Activated CD8-positive, alpha-beta memory T cell treated with anti-CD3 and anti-CD28 coated beads for 48 hours (primary cell): ENCODE measurements at regions not wholly inside any gene's neighbourhood (a gene's known extent, or its start where the extent isn't known, plus 50 kb on each side); places are given as distances from the start of the nearest gene placed in this dataset.
"Not testable (repeated sequence)": the region's sequence is repeated elsewhere in the genome, so short reads cannot be mapped to it uniquely, and the experiment has no call there.

Source experiments
- DNase-seq, 3 experiments: peaks; one replicate each; pipeline ENCODE4 v3.0.0-alpha.2; 2020; ENCODE audit warnings: low read depth in 2 of 3, low spot score in 2 of 3

DNA sequence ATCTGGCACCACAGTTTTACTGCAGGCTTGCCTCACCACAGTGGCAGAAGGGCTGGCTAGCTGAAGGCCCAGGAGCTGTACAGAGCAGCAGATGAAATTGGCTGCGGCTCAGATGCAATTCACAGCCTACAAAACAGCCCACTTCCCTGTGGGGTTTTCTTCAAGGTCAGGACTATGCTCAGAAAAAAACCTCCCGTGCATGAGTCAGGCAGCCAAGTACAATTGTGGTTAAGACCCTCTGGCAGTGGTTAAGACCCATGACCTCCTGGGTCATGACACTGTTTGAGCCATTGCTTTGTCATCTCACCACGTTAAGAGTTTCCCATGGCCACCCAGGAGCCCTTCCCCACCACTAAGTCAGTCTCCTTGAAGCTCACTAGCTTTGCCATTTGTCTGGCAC is 276.3 kb downstream of the HNRNPD start:
- no peak for DNase-seq

DNA sequence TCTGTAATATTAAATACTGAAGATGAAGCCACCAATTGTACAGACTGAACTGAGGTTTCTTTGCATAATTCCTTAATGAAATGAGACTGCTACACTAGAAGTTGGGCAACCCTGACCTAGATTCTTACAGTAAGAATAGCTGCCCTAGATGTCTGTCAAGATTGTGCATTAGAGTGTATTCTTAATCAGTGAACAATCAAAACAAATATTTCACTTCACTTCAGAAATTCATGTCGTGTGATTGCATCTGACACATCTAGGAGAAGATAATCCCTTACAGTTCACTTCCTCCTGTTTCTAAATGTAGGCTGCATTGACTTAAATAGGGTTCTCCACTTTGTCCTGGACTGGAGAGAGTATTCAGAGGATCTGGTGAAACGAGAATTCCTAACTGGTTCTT is 283.1 kb downstream of the HNRNPD start:
- no peak for DNase-seq

DNA sequence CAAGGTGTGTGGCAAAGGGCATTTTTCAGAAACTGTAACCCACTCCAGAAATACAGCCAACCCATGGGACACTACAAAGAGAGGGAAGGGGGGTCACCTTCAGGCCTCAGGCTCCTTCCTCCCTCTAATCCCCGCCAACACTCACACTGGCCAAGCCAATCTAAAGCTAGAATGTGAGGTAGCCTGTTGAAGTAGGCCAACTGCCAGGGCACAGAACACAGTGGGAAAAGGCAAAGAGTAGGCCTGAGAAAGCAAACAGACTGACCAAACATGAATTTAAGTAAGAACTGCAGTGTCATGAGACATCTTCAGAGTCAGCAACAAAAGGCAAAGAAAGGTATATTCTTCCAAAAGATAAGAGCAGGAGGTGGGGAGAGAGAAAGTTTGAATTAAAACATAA is 289.0 kb downstream of the HNRNPD start:
- DNase-seq: no peak

DNA sequence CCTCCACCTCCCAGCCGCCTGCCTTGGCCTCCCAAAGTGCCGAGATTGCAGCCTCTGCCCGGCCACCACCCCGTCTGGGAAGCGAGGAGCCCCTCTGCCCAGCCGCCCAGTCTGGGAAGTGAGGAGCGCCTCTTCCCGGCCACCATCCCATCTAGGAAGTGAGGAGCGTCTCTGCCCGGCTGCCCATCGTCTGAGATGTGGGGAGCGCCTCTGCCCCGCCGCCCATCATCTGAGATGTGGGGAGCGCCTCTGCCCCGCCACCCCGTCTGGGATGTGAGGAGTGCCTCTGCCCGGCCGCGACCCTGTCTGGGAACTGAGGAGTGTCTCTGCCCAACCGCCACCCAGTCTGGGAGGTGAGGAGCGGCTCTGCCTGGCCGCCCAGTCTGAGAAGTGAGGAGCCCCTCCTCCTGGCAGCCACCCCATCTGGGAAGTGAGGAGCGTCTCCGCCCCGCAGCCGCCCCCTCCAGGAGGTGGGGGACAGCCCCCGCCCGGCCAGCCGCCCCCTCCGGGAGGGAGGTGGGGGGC is 296.3 kb downstream of the HNRNPD start:
- DNase-seq: not testable (repeated sequence)

DNA sequence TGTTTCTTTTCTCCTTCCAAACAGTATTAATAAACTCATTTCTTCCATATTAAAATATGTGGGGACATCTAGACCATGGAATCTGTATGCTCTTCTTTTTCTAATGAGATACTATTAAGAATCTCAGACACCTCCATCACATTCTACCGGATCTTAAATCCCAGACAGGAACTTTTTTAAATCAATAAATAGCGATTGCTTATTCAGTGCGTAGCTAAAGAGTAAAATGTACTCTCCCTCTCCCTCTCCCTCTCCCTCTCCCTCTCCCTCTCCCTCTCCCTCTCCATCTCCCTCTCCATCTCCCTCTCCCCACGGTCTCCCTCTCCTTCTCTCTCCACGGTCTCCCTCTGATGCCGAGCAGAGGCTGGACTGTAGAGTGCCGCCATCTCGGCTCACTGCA is 297.0 kb downstream of the HNRNPD start:
- DNase-seq: no peak

DNA sequence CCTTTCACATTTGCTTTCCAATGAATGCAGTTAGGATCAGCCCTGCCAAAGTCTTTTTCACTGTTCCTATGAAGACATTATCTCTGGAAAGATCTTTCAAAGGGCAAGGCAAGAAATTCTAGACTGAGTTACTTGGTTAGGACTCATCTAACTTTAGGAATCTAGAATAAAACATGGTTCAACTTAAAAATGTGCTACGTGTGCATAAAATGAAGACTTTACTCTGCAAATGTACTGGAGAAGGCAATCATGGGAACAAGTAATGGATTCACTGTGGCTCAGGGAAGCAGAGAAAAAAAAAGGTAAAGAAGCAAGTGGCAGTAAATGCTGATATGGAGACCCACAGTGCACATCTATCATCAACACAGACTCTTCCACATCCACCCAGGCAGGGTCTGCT is 297.4 kb downstream of the HNRNPD start:
- DNase-seq: no peak

DNA sequence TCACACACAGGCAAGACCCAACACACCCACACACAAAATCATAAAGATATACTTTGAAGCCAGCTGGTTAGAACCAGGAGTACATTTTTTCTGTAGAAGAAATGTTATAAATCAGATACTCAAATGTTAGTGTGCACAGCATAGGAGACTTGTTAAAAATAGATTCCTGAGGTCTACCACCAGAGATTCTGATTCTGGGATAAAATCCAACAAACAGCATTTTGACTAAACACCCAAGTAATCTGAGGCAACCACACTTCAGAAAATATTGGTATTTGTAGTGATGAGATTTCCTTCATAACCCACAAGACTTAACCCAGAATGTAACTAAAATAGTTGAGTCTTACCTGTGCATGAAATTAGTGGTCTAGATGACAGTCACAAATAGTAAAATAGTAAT is 301.8 kb downstream of the HNRNPD start:
- DNase-seq: no peak

DNA sequence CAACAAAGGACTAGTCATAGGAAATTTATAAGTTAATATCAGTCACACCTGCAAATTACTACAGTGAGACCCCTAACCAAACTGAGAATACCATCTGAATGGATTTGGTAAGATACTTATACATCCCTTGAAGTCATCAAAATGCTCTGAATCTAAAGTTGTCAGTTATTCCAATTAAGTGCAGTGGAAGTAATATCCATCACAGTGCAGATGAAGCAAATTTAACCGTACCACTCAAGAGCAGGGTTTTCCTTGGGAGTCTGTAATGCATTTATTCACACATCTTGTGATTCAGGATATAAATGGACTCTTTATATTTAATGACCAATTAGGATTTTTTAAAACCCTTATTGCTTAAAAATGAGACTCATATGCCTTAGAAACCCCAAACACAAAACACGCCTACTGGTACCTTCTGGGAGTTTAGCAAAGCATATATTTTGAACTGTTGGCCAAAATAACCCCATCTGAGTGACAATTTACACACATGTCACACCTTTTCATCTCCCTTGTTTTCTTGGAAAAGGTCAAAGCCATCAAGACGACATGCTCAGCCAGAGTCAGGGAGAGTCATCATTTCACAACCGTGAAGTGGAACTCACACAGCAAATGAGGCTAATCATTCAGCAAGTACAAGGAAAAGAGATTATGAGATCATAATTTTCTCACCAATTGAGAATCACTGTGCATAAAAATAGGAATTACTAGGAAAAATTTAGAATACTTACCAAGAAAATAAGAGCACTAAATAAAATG is 303.7 kb downstream of the HNRNPD start:
- DNase-seq: no peak

DNA sequence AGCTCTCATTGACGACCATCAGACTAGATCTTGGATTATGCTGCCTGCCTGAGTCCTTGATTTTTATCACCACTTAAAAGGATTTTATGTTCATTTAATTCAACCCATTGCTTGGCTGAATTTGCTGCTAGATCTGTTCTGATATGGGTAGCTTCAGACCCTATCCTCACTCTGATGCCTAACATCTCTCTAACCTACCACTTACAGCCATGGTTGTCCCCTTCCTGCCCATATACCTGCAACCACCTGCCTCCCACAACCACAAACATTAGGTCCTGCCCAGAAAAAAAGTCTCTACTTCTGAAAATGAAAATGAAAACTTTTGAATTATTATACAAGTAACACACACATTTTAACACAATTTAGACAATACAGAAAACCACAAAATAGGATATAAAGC is 310.8 kb downstream of the HNRNPD start:
- no peak for DNase-seq

DNA sequence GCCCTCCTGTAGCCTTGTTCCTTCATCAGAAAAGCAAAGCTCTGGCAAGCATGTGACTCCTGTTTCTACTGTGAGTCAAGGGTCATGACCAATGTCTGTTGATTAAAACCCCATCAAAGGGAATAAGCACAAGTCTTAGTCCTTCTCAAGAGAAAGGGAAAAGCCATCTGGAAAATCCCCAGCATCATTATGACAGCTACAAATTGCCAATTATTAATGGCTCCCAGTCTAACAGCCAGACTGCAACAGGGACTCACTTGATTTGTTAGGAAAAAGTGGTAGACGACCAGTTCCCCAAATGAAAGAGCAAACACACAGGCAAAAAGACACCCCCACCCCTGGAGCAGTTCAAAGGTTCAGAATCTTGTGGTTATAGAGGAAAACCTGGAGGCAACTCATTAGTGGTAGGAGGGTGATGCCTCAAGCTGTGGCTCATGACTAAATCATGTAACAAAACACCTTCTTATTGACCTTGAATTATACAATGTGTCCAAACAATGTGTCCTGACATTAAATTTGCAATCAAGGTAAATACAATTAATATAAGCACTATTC is 315.7 kb downstream of the HNRNPD start:
- no peak for DNase-seq

DNA sequence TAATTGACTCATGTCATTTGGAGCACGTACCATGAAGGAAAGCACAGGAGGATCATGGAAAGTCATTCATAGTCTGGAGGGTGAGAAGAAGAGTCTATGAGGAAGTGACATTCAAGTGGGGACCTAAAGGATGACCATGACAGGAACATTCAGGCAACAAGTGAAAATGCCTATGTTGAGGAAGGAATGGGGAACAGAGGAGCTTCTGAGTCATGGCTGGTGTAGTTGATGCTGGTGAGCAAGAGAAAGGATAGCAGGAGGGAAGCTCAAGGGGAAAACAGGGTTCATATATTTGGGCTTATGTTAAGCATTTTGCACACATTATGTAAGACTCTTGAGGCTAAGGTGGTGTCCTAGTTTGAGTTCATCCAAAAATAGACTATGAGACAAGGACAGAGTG is 318.6 kb downstream of the HNRNPD start:
- no peak for DNase-seq

DNA sequence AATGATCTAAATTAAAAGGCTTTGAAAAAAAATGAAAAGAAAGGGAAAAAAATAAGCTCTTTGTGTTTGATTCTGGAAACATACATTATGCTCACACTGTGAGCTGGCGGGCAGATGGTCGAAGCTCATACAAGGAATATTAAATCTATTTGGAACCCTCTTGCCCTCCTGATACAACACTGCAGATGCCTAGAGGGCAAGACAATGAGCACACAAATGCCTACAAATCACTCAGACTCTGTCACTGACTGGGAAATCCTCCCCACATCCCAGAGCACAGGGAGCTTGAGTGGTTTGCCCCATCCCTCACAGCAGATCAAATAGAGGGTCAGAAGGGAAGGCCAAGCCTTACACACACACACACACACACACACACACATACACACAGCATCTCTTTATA is 320.4 kb downstream of the HNRNPD start:
- no peak for DNase-seq

DNA sequence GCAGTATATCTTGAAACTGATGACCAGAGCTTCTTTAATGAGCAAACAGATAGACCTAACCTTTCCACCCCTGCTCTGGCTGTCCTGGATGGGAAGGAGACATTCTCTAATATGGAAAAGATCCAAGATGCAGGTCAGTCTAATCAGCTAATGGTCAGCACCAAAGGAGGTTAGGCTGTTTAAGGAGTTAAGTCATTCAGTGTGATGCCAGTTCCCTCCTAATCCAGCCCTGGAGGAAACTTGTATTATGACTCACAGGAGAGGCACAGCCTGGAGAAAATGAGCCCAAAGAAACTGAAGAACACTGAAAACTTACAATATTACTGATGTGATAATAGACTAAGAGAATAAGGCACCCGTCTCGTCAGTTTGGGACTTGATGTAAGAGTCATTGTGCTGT is 323.0 kb downstream of the HNRNPD start:
- no peak for DNase-seq

DNA sequence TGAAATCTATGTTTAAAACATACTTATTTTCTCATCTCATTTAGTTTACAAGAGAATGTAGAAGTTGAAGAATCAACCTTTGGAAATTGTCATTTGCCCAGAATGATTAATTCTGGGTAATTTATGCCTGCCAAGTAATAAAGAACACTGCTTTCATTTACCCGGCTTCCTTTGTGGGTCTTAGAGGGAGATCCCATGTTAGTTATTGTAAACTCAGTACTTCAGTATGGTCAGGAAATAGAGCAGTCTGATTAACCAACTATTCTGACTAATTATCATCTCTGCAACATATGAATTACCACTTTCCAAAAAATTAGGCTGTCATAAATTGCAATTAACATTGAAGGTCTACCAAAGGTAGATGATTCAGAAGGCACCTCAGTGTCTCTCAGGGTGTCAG is 324.5 kb downstream of the HNRNPD start:
- DNase-seq: no peak

DNA sequence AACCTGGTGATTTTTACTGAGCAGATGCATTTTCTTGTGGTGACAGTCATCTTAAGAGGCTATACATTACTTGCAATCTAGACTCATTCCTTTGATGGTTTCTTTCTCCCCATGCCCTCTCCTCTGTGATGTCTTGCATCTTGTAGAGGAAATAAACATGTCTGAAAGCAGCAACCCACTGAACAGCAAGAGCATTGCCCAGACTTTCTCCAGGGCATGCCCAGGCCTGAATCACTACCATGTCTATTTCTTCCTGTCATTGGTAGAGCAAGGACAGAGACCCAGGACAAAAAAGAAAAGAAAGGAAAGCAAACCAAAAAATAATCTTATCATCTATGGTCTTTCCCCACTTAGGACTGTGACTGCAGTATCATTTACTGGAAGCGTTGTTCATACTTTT is 326.1 kb downstream of the HNRNPD start:
- DNase-seq: no peak

DNA sequence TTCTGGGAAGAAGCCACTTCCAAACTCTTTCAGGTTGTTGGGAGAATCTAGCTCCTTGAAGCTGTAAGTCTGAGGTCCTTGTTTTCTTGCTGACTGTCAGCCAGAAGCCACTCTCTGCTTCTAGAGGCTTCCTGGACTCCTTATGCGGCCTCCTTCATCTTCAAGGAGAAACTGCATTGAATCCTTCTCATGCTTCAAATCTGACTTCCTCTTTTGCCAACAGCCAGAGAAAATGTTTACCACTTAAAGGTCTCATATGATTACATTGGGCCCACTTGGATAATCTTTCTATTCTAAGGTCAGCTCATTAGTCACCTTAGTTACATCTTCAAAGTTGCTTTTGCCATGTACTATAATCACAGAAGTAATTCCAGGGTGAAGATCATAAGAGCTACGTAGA is 327.0 kb downstream of the HNRNPD start:
- DNase-seq: no peak

DNA sequence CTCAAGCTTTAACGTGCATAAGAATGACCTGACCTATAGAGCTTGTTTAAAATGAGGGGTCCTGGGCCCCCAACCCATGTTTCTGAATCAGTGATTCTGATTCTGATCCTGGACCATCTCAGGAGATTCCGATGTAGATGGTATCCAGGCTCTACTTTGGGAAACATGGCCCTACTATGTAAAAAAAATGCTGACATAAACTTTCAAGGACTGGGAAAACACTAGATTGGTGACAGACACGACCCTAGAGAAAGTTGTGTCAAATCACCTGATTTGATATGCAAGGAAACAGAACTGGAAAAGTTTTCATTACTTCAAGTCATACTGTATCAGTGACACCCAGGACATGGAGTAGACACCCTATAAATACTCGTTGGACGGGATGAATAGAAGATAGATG is 328.5 kb downstream of the HNRNPD start:
- no peak for DNase-seq

DNA sequence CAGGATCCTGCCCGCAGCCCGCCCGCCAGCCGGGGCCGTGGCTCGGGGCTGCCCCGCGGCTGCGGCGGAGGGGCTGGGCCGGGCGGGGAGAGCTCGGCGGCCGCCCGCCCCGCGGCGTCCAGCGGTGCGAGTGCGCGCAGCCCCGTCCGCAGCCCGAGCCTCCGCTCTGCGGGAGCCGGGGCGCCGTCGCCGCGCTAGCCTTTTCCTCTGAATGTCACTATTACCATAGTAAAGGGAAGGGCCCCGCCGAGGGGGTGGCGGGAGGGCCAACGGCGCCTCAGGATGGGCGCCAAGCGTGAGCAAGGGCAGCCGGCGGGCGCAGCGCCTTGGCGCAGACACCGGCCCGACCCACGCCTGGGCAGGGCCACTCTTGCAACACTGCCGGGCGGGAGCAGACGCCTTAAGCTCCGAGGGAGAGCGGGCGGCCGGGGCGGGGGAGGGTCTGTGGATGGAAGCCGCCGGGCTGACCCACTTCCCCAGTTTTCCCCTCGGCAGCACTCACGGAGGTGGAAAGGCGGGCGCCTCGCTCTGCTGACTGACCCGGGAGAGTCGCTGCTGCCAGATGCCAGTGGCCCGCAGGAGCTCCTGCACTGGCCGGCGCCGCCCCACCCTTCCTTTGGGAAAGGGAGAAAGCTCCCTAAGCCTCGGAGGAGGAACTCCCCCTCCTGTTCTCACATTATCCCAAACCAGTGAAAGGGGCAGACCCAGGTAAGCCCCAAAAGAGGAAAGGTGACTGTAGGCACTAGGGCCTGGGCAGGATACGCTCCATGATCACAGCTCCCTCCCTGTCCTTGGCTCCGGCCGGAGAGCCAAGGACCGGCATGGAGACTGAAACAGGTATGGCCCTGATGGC is 329.4 kb downstream of the HNRNPD start:
- DNase-seq: peak in 1 of 3 experiments; percentile 4

DNA sequence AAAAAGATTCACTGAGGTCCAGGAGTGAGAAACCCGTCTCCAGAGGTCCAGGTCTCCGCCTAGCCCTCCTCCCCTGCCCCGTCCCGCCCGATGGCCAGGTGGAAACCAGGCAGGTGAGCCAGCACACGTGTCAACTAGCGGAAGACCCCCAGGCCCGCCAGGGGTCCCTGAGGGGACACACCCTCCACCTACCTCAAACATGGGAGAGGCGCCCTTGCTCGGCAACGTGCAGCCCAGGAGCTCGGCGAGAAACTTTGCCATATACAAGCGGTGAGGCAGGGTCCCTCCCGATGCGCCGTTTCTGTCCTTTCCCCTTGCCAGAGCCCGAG is 330.0 kb downstream of the HNRNPD start:
- DNase-seq: no peak

DNA sequence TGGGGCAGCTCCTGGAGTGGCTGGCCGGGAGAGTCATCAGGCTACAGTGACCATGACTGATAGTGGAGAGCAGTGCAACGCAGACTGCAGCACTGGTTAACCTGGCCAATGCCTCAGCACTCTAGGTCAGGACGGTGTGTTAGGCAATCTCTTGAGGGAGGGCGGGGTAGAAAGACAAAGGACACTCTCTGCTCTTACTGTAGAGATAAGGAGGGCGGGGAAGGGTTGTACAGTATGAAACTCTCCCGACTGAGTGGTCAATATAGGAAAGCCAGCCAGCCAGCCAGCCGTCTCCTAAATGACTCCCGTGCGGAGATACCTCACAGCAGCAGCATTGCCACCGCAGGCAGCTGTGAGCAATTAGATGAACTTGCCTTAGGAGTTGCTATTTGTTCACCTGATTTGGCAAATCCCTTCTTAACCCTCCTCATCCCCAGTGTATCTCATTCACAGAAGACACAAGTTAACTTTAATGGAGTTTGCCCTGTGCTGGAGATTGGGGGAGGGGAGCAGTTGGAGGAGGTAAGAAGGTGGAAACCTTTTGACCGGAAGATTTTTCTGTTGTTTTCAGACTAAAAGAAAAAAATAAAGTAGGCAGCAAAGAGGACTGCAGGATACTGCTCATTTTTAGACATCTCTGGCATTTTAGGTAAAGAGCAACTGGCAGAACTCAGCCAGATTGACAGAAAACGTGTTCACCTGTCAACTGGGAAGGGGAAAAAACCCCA is 330.5 kb downstream of the HNRNPD start:
- no peak for DNase-seq

DNA sequence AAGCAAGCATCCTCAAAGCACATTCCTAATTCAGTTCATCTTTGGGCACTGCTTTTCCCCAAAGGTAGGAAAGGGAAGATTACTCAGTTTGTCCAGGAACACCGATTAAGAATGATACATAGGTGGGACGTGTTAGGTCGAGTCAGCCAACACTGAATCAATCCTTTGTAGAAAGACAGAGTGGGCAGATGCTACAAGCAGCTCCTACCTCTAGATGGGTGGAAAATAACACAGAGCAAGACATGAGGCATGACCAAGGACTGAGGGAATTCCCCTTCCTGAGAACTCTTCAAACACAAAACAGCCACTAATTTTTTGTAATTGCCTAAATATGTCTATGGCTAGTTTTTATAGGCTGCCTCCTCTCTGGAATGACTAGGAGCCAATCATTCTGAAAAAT is 331.7 kb downstream of the HNRNPD start:
- no peak for DNase-seq

DNA sequence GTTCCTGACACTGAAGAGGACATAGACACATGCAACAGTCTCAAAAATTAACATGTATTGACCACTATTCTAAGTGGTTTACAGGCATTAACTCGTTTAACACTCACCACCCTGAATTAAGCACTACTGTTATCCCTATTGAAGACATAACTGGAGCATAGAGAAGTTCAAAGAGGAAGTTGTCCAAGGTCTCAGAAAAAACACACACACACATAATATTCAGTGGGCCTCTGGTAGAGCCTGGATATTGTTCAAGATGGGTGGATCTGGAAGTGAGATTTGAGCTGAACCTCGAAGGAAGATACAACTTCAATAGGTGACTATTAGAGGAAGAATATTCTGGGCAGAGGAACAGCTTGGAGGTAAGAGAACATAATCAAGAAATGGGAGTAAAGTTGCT is 334.9 kb downstream of the HNRNPD start:
- no peak for DNase-seq
